GM21717 (cell line): ENCODE measurements at regions not wholly inside any gene's neighbourhood (a gene's known extent, or its start where the extent isn't known, plus 50 kb on each side); places are given as distances from the start of the nearest gene placed in this dataset.

Experiments used
- ATAC-seq: cut with Tn5 transposase; IDR thresholded peaks from one replicate; pipeline ENCODE4 v1.9.1; 2021; ENCODE audit warnings: mild to moderate bottlenecking, moderate library complexity; ENCODE audit not compliant: unreplicated experiment

GRCh38 chr1:209341146-209341545 lies 242.4 kb upstream of the CAMK1G start:
- ATAC-seq, result no peak

- ATAC-seq, result no peak
Observed at GRCh38 chr1:209341673-209342420, 241.7 kb upstream of the CAMK1G start.

DNA sequence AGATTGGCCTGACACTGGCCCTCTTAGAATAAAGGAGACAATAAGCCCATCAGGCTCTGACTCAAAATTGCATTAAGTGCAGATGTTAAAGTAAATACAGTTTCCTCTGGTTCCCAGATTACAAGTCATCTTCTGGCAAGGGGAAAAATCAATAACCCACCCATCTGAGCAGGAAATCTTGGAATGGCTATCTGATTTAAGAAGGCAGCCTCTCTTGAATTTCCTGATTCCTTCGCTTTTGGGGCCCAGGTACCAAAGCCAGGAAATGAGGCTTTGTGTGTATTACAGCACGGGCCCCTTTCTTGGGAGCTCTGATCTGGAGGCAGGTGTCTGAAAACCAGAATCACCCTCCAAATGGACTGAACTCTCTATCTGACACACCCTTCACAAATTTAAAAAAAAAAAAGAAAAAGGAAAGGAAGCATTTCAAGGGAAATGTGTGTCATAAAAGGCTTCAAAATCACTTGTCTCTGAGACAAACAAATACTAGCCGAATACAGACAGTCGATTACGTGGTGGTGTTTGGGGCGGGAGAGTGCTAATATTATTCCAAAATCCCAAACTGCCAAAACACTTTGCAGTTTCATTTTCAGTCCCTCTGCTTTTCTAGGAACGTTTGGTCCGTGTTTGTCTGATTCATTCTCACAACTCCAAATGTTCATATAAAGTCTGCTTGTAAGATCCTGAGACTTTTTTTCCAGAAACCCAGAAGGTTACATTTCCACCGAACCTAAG lies 240.9 kb upstream of the CAMK1G start:
- no peak for ATAC-seq

DNA sequence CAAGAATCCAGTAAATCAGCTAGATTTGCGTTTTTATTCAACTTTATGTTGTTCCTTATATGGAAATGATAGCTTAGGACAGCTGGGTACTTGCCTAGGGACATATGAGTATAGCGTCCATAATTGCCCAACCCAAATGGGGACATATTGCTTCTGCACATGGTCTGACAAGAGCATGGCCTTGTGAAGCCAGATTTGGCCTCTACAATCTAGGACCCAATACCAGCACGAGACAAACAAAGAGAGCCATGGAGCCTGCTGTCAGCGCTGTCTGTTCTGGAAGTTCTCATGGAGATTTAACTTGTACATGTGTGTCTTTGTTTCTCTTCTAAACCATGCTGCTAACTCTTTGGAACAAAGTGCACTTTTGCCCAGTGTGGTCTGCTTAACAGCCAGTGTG lies 240.0 kb upstream of the CAMK1G start:
- no peak for ATAC-seq

GRCh38 chr1:209344156-209344555 lies 239.4 kb upstream of the CAMK1G start:
- no peak for ATAC-seq

GRCh38 chr1:209349363-209350308 lies 233.9 kb upstream of the CAMK1G start:
- no peak for ATAC-seq

DNA sequence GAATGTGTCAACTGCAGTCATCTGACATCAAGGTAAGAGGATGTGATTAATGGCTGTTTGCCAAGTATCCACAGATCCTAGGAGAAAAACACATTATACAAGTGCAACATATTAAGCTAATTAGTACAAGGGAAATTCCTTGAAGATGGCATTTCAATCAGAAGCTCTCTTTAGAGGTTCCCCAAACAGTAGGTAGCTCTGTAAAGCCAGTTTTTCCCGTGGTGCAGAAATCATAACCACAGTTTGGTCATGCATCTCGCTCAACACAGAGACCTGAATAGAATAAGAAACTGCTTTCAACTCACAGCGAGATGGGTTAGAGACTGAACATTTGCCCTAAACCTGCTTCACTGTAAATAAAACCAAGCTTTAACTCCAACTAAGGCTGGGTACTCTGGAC lies 230.5 kb upstream of the CAMK1G start:
- ATAC-seq, result no peak

DNA sequence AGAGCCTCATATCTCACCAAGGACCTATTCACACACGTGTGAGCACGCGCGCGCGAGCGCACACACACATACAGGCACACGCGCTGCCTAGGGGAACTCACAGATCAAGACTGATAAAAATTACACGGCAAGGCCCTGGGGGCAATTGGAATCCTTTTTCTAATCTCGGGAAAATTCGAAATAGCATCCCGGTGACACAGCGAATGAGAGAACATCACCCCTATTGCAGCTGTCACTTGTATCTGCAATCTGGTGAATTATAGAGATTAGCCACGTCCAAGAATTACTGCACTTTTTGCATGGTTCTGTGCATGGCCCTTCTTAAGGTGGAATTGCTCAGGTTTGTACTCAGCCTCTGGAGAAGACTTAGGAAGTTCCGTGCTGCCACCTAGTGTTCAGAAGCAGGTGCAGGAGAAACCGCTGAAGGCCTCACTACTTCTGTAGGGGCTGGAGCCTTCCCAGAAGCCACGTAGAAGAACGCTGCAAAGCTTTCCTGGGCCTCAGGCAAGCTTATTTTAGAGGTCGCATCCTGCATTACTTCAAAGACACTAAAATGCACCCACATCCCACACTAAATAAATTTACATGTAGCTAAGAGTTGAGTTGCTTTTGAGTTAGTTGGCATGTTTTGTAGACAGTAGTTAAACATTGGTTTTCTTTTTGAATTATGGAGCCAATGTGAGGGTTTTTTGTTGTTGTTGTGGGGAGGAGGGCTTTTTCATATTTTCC lies 229.2 kb upstream of the CAMK1G start:
- peak; percentile 85 for ATAC-seq

DNA sequence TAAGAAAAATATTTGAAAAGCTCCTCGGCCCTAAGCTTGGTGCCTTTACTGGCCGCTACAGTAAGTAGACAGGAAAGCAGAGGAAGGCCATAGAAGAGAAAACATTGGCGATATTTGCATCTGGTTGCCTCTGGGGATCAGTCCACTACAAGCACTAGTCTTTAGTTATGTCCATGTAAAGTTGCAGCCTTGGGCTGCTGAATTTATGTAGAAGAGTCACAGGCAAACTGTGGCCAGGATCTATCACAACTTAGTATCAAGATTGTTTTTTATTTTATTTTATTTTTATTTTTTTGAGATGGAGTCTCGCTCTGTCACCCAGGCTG lies 228.7 kb upstream of the CAMK1G start:
- ATAC-seq, result no peak

DNA sequence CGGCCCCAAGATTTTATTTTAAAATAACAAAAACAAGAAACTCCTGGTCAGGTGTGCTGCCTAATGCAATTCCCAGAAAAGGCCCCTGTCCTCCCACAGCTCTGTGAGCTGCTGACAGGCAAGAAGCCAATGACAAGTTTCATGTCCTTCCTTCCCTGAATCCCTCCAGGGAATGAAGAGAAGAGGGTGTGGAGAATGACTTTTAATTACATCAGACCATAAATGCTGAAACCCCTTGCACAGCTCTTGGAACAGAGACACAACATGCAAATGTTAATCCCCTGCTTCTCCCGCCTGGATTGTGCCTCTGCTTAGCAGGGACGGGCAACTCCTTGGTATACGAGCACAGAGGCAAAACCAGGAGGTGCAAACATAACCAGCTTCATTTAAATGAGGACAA lies 228.1 kb upstream of the CAMK1G start:
- no peak for ATAC-seq

- no peak for ATAC-seq
Observed at GRCh38 chr1:209356976-209357377, 226.5 kb upstream of the CAMK1G start.

- ATAC-seq, result no peak
Observed at GRCh38 chr1:209363112-209363511, 220.4 kb upstream of the CAMK1G start.

- no peak for ATAC-seq
Observed at GRCh38 chr1:209364716-209365115, 218.8 kb upstream of the CAMK1G start.

DNA sequence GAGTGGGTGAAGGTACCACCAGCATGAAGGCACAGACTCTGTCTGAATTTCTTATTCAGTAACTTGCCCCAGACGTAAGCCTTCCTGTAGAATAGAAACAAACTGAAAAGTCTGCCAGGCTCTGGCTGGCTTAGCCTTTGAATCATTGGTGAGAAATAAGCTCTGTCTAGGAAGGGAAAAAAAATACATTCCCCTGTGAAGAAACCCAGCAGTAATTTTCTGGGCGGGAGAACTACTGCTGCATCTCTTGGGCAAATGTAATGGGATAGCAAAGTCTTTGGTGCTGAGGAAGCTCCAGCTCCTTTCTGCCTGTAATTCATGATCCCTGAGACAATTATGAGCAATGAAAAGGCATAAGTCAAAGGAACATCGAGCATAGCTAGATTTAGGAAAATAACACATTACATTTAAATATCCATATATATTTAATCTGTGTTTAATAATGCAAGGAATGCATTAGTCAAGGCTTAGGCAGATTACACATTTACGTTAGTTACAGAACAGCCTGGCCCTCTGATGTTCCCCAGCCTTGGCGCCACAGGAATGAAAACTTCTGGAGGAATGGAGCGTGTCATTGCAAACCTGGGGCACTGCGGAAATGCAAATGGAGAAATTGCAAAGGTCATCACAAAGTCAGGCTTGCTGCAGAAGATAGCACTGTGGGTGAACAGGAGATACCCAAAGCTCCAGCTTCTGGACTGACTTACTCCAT lies 216.3 kb upstream of the CAMK1G start:
- no peak for ATAC-seq

DNA sequence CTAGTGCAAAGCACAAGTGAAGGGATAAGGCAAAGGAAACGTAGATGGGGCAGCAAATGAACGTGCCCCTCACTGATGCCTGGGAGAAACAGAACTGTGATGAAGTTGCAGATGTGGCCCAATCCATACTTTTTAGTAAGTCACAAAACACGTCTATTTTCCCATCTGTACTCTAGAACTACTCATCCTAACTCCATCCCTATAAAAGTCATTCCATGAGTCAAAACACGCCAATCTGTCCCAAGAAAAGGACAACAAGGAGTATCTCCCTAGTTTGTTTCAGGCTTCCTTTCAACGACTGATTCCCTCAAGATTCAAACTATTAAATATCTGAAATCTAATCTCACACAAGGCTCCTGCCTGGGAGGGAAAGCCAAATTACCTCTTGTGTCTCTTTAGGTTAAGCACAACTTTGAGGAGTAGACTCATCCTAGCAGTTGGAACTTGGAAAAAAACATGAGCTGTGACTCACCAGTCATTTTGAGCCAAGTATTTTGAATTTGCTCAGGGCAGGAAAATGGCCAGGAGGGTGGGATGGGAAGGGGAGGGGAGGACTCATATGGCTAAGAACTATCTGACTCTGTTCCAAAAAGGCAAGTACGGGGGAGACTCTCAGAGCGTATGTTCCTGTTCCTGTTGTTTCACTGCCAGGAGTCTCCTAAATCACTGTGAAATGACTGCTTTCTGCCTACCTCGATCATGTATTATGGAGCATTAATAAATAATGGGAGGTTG lies 214.5 kb upstream of the CAMK1G start:
- no peak for ATAC-seq

DNA sequence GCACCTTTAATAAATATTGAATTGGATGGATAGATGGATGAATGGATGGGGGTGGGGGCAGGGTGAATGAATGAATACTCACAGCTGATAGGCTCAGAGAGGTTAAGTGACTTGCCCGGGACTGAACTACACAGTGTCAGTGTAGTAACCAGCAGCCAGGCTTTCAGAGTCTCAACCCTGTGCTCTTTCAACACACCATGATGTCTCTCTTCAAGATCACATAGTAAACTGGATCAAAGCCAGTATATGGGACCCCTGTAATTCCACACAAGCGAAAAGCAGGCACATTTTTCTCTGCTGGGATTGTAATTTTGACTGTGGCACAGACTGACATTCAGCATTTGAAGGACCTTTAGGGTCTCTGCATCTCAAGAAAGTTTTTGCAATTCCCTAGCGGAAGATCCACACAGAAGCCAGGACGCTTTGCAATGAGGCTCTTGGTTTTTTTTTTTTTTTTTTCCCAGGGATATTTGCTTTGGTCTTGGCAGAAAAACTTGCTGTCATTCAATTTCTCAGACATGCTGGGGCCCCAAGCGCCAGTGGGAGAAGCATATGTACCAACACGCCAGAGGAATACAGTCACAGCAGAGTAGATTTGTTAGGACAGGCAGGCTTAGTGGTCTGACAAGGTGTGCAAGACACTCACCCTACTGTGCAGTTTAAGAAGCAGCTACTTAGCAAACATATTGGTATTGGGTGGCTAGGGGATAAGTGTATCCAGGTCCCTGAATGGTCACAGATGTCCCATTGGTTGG lies 213.1 kb upstream of the CAMK1G start:
- no peak for ATAC-seq

DNA sequence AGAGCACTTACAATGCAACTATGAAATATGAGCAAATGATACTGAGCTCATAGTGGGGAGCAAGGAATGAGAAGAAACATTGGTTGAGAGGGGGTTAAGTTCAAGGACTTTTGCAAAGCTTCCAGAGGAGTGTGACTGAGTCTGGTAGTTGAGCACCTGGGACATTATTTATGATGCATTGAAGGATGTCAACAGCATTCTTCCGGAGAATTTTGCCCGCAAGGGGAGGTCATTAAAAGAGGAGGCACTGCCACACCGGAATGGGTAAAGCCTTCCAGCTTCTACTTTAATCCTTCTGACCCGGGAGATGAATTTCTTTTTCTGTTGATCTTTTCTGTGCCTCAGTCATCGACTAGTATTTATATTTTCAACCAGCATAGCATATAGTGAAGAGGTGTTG lies 208.4 kb upstream of the CAMK1G start:
- ATAC-seq, result no peak

DNA sequence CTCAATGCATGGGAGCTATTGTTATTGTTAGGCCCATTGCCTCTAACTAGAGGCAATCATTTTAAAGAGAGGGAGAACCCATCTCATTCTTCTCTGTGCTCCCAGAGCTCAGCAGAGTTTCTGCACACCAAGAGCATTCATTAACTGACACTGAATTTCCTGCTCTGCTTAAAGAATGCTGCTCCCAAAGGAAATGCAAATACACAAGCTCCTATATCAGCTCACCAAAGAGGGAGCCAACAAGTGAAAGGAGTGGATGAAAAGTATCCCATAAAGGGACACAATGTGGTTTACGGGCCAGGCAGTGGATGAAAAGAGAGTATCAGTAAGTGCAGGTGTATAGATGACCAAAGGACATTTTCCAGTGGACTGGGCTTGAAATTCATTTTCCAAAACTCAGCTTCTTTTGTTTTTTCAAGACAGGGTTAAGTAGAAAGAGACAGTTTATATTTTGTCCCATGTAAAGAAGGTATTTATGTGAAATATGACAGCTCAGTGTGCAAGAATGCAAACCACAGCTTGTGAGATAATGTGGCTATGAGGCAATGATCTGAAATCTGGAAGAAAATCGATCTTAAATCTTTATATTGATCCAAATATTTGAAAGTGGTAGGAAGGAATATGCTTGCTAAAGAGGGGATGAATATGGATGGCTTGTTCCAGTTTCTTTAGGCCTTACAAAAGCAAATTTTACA lies 207.7 kb upstream of the CAMK1G start:
- ATAC-seq, result no peak
